ENCODE measurements at regions not wholly inside any gene's neighbourhood (a gene's known extent, or its start where the extent isn't known, plus 50 kb on each side); places are given as distances from the start of the nearest gene placed in this dataset.

DNA sequence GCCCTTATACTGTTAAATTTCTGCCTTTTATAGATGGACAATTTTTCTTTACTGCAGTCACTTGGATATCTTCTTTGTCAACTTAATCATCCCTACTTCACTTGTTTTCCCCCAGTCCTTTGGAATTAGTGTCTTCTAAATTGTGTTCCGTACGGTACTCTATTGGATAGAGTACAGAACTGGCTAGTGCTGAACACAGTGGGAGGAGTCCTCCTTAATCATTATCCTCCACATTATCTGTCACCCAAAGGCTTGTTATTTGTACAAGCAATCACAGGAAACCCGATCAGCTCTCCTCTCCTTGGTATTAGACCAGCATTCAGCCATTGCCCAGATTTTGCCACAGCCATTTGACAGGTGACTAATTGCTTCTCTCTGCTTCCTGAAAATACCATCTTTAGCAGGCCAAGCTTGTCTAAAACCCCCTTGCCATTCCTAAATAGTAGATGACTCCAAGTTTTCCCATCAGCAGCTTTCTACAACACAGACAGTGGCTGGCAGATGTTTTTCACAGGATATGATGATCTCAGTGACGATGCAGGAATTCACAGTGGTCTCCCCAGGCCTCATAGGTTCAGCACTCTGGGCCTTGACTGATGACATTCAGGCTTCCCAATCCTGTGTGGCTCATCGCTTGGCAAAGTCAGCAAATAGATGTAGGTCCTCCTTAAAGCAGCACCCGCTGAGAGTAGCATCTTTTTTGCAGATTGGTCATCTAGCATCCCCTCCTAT lies 216.0 kb upstream of the RGS6 start:
- Histone ChIP-seq H3K27ac (peak overlapping the region; percentile 50), H3K36me3 (replicated peaks) (no peaks in the 10 kb centered on the region), H3K27me3 (replicated peaks) (no peaks in the 10 kb centered on the region), H3K4me3 (ENCODE audit: low read depth, low read length) (no peak overlapping the region)
- in situ Hi-C loops (cut with HindIII; ENCODE audit: low pct_ligation_motif_present, low sequenced_read_pairs): no loop called here
- no peak for TF ChIP-seq CTCF (IDR thresholded peaks at IDR 0.05; ENCODE audit: low read depth, low read length, missing control alignments)
- peak; percentile 85 for DNase-seq

DNA sequence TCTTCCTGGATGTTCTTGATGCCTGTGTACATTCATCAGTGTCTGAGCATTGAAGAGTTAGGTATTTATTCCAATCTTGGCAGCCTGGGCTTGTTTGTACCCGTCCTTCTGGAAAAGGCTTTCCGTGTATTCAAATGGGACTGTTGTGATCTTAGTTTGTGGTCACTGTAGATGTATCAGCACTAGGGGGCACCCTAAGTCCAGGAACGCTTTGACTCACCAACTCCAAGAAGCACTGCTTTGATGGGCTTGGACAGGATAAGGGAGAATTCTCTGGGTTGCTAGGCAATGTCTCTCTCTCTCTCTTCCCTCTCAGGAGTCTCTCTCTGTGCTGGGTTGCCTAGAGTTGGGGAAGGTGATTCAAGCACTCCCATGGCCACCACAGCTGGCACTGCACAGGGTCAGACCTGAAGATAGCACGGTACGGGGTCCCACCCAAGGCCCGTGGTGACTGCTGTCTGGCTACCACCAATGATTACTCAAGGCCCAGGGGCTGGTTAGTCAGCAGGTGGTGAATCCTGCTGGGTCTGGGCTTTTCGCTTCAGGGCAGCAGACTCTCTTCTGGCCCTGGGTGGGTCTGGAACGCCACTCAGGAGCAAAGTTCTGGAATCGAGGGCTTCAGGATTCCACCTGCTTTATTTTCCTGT lies 211.1 kb upstream of the RGS6 start:
- Histone ChIP-seq H3K27ac (no peak overlapping the region), H3K36me3 (replicated peaks) (peaks cover 10% of the 10 kb centered on the region), H3K4me3 (ENCODE audit: low read depth, low read length) (no peak overlapping the region), H3K27me3 (replicated peaks) (no peaks in the 10 kb centered on the region)
- peak; percentile 85 for TF ChIP-seq CTCF (IDR thresholded peaks at IDR 0.05; ENCODE audit: low read depth, low read length, missing control alignments)
- DNase-seq: peak; percentile 82
- in situ Hi-C loops (cut with HindIII; ENCODE audit: low pct_ligation_motif_present, low sequenced_read_pairs): no loop called here

- no peaks in the 10 kb centered on the region for H3K27me3 ChIP-seq (replicated peaks)
- no peak overlapping the region for H3K4me3 ChIP-seq (ENCODE audit: low read depth, low read length)
- DNase-seq: no peak
- in situ Hi-C loops (cut with HindIII; ENCODE audit: low pct_ligation_motif_present, low sequenced_read_pairs): no loop called here
- no peak for TF ChIP-seq CTCF (IDR thresholded peaks at IDR 0.05; ENCODE audit: low read depth, low read length, missing control alignments)
- no peak overlapping the region for H3K27ac ChIP-seq
- peaks cover 10% of the 10 kb centered on the region for H3K36me3 ChIP-seq (replicated peaks)
Measured at GRCh38 chr14:71721791-71722190, 210.4 kb upstream of the RGS6 start.

DNA sequence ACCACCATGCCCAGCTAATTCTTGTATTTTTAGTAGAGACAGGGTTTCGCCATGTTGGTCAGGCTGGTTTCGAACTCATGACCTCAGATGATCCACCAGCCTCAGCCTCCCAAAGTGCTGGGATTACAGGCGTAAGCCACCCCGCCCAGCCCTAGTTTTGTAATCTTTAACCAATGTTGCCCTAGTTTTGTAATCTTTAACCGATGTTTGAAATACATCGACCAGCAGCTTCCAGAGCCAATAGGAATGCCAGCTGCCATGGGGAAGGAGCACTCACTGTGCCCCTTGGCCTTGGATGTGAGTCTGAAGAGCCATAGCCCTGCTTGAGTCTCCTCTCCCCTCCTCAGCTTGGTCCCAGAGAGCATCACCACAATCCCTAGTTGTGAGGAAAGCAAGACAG lies 209.3 kb upstream of the RGS6 start:
- Histone ChIP-seq H3K27me3 (replicated peaks) (no peaks in the 10 kb centered on the region), H3K36me3 (replicated peaks) (peaks cover 14% of the 10 kb centered on the region), H3K4me3 (ENCODE audit: low read depth, low read length) (no peak overlapping the region), H3K27ac (no peak overlapping the region)
- DNase-seq: no peak
- in situ Hi-C loops (cut with HindIII; ENCODE audit: low pct_ligation_motif_present, low sequenced_read_pairs): no loop called here
- no peak for TF ChIP-seq CTCF (IDR thresholded peaks at IDR 0.05; ENCODE audit: low read depth, low read length, missing control alignments)

DNA sequence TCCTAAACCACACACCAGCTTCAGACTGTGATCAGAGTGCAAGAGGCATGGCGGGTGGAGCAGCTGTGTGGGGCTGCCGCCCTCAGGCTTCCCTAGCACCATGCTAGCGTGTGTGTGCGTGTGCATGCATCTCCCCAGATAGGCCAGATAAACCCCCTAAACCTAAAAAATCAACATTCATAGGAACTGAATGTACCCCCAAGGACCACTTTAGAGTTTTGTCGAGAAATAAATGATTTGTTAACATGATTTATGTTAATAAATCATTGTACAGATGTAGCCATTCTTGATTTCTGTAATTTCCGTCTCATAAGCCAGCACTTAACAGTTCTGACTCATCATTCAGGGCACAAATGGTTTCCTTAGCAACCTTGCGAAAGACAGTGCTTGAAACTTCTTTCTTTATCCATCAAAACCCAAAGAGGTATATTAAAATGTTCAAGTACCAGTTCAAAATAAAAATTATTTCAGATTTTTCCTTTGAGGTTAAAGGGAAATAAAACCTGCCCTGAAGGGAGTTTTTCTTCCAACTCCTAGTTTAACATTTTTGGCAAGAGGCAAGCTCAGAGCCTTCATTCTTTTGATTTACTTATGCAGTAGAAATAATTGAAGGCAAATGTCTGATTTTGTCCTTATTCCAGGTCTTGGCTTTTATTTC lies 206.2 kb upstream of the RGS6 start:
- H3K36me3 ChIP-seq (replicated peaks): peaks cover 30% of the 10 kb centered on the region
- in situ Hi-C loops (cut with HindIII; ENCODE audit: low pct_ligation_motif_present, low sequenced_read_pairs): loop anchor here (25.0 kb wide), 1 partner anchor 589 kb away; no protein-coding TSS in a partner anchor
- no peak for TF ChIP-seq CTCF (IDR thresholded peaks at IDR 0.05; ENCODE audit: low read depth, low read length, missing control alignments)
- no peak overlapping the region for H3K4me3 ChIP-seq (ENCODE audit: low read depth, low read length)
- no peak overlapping the region for H3K27ac ChIP-seq
- peak; percentile 47 for DNase-seq
- no peaks in the 10 kb centered on the region for H3K27me3 ChIP-seq (replicated peaks)

Measured in brain microvascular endothelial cell (primary cell).